GM12865 (cell line): ENCODE measurements at regions not wholly inside any gene's neighbourhood (a gene's known extent, or its start where the extent isn't known, plus 50 kb on each side); places are given as distances from the start of the nearest gene placed in this dataset.
"Not testable (repeated sequence)": the region's sequence is repeated elsewhere in the genome, so short reads cannot be mapped to it uniquely, and the experiment has no call there.

Experiments
- DNase-seq: peaks from one replicate; pipeline ENCODE4 v3.0.0; 2010; ENCODE audit warnings: low read depth
- H3K4me3 ChIP-seq: 2 replicates; pipeline ENCODE4 v1.5.1; 2011; ENCODE audit warnings: mild to moderate bottlenecking, low read depth, low read length, control low read depth
- TF ChIP-seq, protein P1 (sequence below): IDR thresholded peaks from 2 replicates; pipeline ENCODE4 v1.5.1; 2011; ENCODE audit warnings: low read length, control low read depth, low read depth, inconsistent platforms; ENCODE audit not compliant: insufficient read depth; ENCODE audit errors: missing control alignments

DNA sequence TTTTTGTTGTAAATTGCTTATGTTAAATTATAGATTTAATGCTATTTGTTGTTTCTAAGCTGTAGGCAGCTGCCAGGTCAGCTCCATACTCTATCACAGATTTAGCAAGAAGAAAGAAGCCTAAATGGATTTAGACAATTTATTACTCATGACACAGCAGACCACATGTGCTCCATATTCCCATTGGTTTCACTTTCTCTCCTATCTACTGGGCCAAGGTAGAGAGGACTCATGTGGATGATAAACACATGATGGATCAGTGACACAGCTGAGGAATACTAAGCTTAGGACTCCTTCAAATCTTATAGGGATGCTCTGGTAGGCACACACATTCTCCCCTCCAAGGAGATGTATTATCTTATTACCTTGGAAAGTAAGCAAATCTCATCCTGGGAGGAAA lies 553.0 kb upstream of the ADGRB3 start:
- TF ChIP-seq, protein P1, sequence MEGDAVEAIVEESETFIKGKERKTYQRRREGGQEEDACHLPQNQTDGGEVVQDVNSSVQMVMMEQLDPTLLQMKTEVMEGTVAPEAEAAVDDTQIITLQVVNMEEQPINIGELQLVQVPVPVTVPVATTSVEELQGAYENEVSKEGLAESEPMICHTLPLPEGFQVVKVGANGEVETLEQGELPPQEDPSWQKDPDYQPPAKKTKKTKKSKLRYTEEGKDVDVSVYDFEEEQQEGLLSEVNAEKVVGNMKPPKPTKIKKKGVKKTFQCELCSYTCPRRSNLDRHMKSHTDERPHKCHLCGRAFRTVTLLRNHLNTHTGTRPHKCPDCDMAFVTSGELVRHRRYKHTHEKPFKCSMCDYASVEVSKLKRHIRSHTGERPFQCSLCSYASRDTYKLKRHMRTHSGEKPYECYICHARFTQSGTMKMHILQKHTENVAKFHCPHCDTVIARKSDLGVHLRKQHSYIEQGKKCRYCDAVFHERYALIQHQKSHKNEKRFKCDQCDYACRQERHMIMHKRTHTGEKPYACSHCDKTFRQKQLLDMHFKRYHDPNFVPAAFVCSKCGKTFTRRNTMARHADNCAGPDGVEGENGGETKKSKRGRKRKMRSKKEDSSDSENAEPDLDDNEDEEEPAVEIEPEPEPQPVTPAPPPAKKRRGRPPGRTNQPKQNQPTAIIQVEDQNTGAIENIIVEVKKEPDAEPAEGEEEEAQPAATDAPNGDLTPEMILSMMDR, result no peak

DNA sequence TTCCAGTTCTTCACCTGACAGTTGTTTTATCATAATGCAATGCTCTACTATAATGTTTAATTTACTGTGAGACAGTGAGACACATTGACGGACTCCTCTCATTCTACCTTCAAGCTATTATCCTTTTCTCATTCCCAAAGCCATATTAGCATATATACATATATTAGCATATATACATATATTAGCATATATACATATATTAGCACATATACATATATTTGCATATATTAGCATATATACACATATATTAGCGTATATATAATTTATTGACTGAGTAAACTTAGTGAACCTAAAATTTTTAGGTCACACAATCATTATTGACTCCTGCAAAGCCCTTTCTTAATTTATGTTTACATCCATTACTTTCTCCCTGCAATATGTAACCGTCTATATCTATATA lies 555.0 kb upstream of the ADGRB3 start:
- no peak for DNase-seq
- TF ChIP-seq, protein P1, result no peak
- H3K4me3 ChIP-seq, result no peak overlapping the region

More for the DNA sequence above, 553.0 kb upstream of the ADGRB3 start:
- DNase-seq, result no peak
- H3K4me3 ChIP-seq, result no peak overlapping the region

DNA sequence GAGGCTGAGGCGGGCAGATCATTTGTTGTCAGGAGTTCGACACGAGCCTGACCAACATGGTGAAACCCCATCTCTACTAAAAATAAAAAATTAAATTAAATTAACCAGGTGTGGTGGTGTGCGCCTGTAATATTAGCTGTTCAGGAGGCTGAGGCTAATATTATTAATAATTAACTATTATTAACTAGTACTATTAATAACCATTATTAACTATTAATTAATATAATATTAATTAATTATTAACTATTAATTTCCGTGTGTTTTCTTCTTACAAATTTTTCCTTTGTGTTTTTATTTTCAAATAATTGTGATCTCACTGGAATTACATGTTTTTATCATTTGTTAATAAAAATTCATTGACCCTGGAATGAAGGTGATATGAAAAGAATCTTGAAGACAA lies 557.4 kb upstream of the ADGRB3 start:
- DNase-seq, result no peak
- no peak overlapping the region for H3K4me3 ChIP-seq
- TF ChIP-seq, protein P1, result no peak

DNA sequence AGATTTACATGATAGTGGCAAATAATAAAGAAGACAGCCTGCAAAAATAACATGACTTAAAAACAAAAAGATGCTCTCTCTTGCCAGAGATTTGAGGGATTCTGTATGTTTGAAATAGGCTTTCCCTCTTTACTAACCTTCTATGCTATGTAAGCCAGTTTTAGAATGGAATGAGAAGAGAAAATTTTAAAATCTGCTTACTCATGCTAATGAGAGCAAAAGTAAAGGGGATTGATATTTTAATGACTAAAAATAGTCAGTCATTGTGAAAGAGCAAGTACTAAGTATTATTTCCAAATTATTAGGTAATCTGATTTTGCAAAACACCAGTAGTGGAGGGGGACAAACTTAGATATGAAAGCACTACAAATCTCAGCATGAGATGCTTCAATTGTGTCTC lies 563.3 kb upstream of the ADGRB3 start:
- no peak overlapping the region for H3K4me3 ChIP-seq
- DNase-seq, result no peak
- TF ChIP-seq, protein P1, result no peak

DNA sequence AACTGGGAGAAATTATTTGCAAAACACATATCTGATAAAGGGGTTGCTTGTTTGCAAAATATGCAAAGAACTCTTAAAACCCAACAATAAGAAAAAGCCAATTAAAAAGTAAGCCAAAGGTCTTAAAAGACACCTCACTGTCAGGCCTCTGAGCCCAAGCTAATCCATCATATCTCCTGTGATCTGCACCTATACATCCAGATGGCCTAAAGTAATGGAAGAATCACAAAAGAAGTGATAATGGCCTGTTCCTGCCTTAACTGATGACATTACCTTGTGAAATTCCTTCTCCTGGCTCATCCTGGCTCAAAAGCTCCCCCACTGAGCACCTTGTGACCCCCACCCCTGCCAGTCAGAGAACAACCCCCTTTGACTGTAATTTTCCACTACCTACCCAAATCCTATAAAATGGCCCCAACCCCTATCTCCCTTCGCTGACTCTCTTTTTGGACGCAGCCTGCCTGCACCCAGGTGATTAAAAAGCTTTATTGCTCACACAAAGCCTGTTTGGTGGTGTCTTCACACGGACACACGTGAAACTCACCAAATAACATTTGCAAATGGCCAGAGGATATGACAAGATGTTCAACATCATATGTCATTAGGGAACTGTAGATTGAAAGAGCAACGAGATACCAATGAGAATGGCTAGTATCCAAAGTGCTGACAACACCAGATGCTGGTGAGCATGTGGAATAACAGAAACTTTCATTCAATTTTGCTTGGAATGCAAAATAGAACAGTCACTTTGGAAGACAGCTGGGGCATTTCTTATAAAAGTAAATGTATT lies 565.0 kb upstream of the ADGRB3 start:
- TF ChIP-seq, protein P1, result no peak
- H3K4me3 ChIP-seq, result no peak overlapping the region
- no peak for DNase-seq

DNA sequence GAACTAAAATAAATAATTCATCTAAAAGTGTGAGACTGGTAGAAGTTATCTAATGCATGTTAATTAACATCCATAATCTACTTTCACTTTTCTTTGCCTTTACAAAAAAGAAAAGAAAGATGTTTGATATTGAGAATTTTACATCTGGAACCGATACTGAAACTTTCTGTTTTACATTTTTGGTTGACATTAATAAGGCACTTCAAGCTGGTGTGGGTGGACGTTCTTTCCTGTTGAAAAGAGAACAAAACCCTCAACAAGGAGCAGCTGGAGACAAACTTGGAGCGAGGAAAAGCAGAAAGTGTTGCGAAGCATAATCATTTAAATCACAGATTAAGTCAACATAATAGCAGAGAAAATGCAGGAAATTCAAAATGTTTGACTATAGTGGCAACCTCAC lies 575.2 kb upstream of the ADGRB3 start:
- H3K4me3 ChIP-seq, result no peak overlapping the region
- TF ChIP-seq, protein P1, result no peak
- DNase-seq, result peak; percentile 29

DNA sequence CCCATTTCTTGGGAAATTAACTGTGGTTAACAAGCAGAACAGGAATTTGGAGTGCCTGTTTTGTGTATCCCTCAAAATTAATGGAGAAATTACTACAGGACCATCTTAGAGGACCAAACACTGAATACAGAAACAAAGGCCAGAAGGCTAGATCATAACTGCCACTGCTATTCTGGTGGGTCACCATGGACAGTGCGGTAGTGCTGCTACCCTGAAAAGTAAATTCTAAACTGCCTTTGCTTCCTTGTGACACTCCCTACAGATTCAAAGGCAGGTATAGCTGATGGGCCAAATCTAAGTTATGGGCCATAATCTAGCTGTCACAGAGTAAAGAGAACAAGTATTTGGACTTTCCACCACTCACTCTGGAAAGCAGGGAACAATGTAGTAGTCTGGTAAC lies 575.8 kb upstream of the ADGRB3 start:
- TF ChIP-seq, protein P1, result no peak
- H3K4me3 ChIP-seq, result no peak overlapping the region

DNA sequence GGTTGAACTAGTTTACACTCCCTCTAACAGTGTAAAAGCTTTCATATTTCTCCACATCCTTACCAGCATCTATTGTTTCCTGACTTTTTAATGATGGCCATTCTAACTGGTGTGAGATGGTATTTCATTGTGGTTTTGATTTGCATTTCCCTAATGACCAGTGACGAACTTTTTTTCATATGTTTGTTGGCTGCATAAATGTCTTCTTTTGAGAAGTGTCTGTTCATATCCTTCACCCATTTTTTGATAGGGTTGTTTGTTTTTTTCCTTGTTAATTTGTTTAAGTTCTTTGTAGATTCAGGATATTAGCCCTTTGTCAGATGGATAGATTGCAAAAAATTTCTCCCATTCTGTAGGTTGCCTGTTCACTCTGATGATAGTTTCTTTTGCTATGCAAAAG lies 578.5 kb upstream of the ADGRB3 start:
- not testable (repeated sequence) for DNase-seq, H3K4me3 ChIP-seq

More for the DNA sequence above, 575.8 kb upstream of the ADGRB3 start:
- DNase-seq, result no peak
